MM.1S (cell line): ENCODE measurements at regions not wholly inside any gene's neighbourhood (a gene's known extent, or its start where the extent isn't known, plus 50 kb on each side); places are given as distances from the start of the nearest gene placed in this dataset.

Experiments
- DNase-seq: peaks from one replicate; pipeline ENCODE4 v3.0.0-alpha.2; 2015
- H2AFZ ChIP-seq: fragments of 300-600 bp; sonication (generic); 2 replicates; pipeline ENCODE4 v1.6.0; 2016; ENCODE audit warnings: antibody characterized with exemption, low read length
- H3F3A ChIP-seq: fragments of 300-600 bp; sonication (generic); 2 replicates; pipeline ENCODE4 v1.6.1; 2016; ENCODE audit warnings: mild to moderate bottlenecking, antibody characterized with exemption, low read length, moderate library complexity, mixed read lengths; ENCODE audit not compliant: insufficient read depth
- H3K27ac ChIP-seq: fragments of 300-600 bp; sonication (generic); 2 replicates; pipeline ENCODE4 v1.5.1; 2016; ENCODE audit warnings: mild to moderate bottlenecking, low read length
- H3K27me3 ChIP-seq: fragments of 300-600 bp; sonication (generic); replicated peaks from 2 replicates; pipeline ENCODE4 v1.6.0; 2016; ENCODE audit warnings: low read length; ENCODE audit not compliant: insufficient read depth
- H3K36me3 ChIP-seq: fragments of 300-600 bp; sonication (generic); replicated peaks from 2 replicates; pipeline ENCODE4 v1.6.1; 2016; ENCODE audit warnings: mild to moderate bottlenecking, low read length, mixed read lengths; ENCODE audit not compliant: insufficient read depth
- H3K4me1 ChIP-seq: fragments of 300-600 bp; sonication (generic); 2 replicates; pipeline ENCODE4 v1.6.1; 2016; ENCODE audit warnings: low read length, mixed read lengths
- H3K4me2 ChIP-seq: fragments of 300-600 bp; sonication (generic); 2 replicates; pipeline ENCODE4 v1.6.0; 2016; ENCODE audit warnings: low read depth, low read length
- H3K4me3 ChIP-seq: fragments of 300-600 bp; sonication (generic); 2 replicates; pipeline ENCODE4 v1.5.1; 2016; ENCODE audit warnings: low read length, mixed read lengths
- H3K79me2 ChIP-seq: fragments of 300-600 bp; sonication (generic); 2 replicates; pipeline ENCODE4 v1.6.1; 2016; ENCODE audit warnings: mixed run types, low read length, mixed read lengths
- H3K9ac ChIP-seq: fragments of 300-600 bp; sonication (generic); 2 replicates; pipeline ENCODE4 v1.6.1; 2016; ENCODE audit warnings: low read length, mixed read lengths
- H3K9me2 ChIP-seq: fragments of 300-600 bp; sonication (generic); replicated peaks from 2 replicates; pipeline ENCODE4 v1.6.1; 2016; ENCODE audit warnings: mild to moderate bottlenecking, low read length, mixed read lengths; ENCODE audit not compliant: insufficient read depth
- H3K9me3 ChIP-seq: fragments of 300-600 bp; sonication (generic); replicated peaks from 2 replicates; pipeline ENCODE4 v1.6.1; 2016; ENCODE audit warnings: mild to moderate bottlenecking, low read length, mixed read lengths; ENCODE audit not compliant: insufficient read depth
- H4K20me1 ChIP-seq: fragments of 300-600 bp; sonication (generic); 2 replicates; pipeline ENCODE4 v1.6.1; 2016; ENCODE audit warnings: mild to moderate bottlenecking, low read length, moderate library complexity, mixed read lengths; ENCODE audit not compliant: insufficient read depth
- CTCF ChIP-seq: fragments of 300-600 bp; sonication (generic); IDR thresholded peaks from 2 replicates; pipeline ENCODE4 v1.5.1; 2016; ENCODE audit warnings: antibody characterized with exemption, low read length, mixed read lengths
- EZH2 ChIP-seq: fragments of 300-600 bp; sonication (generic); optimal IDR thresholded peaks from 2 replicates; pipeline ENCODE3; 2017; ENCODE audit warnings: low read depth, mild to moderate bottlenecking, antibody characterized with exemption, low read length, mixed read lengths
- EZH2phosphoT487 ChIP-seq: fragments of 300-600 bp; sonication (generic); IDR thresholded peaks from 2 replicates; pipeline ENCODE4 v1.6.1; 2018; ENCODE audit warnings: antibody characterized with exemption, low read length

- Histone ChIP-seq H3K9me3 (no peaks in the 10 kb centered on the region), H3K4me2 (no peak overlapping the region), H3K27me3 (no peaks in the 10 kb centered on the region), H3F3A (no peaks in the 10 kb centered on the region), H3K4me3 (no peak overlapping the region), H3K79me2 (no peaks in the 10 kb centered on the region), H3K27ac (no peak overlapping the region), H3K36me3 (no peaks in the 10 kb centered on the region), H3K9ac (no peak overlapping the region), H3K4me1 (0 out of 2 replicates have a peak, but pooled peaks cover 5% of the 10 kb centered on the region), H3K9me2 (no peaks in the 10 kb centered on the region), H2AFZ (no peak overlapping the region), H4K20me1 (no peaks in the 10 kb centered on the region)
- no peak for DNase-seq
- TF ChIP-seq EZH2 (no peak), CTCF (no peak), EZH2phosphoT487 (no peak)
These were observed 380.0 kb upstream of the SOX9 start for GRCh38 chr17:71740866-71741265.

DNA sequence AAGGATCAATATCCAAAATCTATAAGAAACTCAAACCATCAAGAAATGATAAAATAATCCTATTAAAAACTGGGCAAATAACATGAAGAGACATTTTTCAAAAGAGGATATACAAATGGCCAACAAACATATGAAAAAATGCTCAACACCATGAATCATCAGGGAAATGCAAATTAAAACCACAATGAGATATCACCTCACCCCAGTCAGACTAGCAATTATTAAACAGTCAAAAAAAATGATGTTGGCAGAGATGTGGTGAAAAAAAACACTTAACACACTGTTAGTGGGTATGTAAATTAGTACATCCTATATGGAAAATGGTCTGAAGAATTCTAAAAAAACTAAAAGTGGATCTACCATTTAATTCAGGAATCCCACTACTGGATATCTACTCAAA is 379.0 kb upstream of the SOX9 start:
- Histone ChIP-seq H3K27ac (no peak overlapping the region), H3K9ac (no peak overlapping the region), H3K4me2 (no peak overlapping the region), H2AFZ (no peak overlapping the region), H3F3A (no peaks in the 10 kb centered on the region), H3K9me2 (no peaks in the 10 kb centered on the region), H3K4me1 (no peaks in the 10 kb centered on the region), H3K4me3 (no peak overlapping the region), H3K36me3 (no peaks in the 10 kb centered on the region), H3K9me3 (no peaks in the 10 kb centered on the region), H3K27me3 (no peaks in the 10 kb centered on the region), H3K79me2 (no peaks in the 10 kb centered on the region), H4K20me1 (no peaks in the 10 kb centered on the region)
- no peak for DNase-seq
- TF ChIP-seq CTCF (no peak), EZH2phosphoT487 (no peak), EZH2 (no peak)

DNA sequence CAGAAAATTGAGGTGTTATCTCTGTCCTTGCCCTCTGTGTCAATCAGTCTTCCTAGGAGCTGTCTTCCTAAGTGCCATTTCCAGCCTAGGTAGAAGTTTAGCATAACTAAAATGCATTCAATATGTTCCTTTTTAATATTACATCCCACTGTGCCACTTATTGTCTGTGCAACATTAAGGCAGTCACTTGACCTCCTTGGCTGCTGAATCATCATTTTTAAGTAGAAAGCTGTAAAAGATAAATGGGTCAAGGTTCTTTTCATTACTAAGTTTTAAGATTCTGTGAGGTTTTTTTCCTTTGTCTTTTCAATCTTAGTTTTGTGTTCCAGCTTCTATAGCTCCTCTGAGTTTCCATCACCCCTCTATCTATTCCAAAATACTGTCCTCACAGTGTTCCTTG is 371.9 kb upstream of the SOX9 start:
- H3K79me2 ChIP-seq = no peaks in the 10 kb centered on the region
- no peak overlapping the region for H3K4me3 ChIP-seq
- no peaks in the 10 kb centered on the region for H3K36me3 ChIP-seq
- TF ChIP-seq EZH2phosphoT487 = no peak
- no peaks in the 10 kb centered on the region for H3K27me3 ChIP-seq
- no peak overlapping the region for H3K27ac ChIP-seq
- no peaks in the 10 kb centered on the region for H3K9me3 ChIP-seq
- H3K4me2 ChIP-seq = no peak overlapping the region
- no peak for DNase-seq
- no peaks in the 10 kb centered on the region for H3K9me2 ChIP-seq
- H3K4me1 ChIP-seq = no peaks in the 10 kb centered on the region
- H3F3A ChIP-seq = no peaks in the 10 kb centered on the region
- H2AFZ ChIP-seq = no peak overlapping the region
- no peaks in the 10 kb centered on the region for H4K20me1 ChIP-seq
- no peak overlapping the region for H3K9ac ChIP-seq

DNA sequence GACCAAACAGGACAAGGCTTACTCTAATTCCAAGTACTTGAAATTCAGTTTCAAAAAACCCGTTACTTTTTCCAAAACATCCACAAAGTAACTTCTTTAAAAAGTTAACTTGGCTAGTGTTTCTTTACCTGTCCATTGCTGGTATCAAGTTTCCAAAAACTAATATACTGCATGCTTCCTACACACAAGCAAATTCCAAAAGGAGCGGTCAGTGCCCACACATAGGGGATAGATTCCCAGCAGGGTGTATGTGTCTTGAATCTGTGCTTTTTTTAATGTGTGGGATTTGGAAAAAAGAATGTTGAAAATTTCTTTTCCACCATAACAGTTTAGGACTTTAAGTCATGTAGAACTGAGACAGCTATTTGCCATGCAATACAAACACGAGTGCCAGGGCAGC is 367.8 kb upstream of the SOX9 start:
- no peak for DNase-seq
- no peak overlapping the region for H3K4me2 ChIP-seq
- no peaks in the 10 kb centered on the region for H3K9me3 ChIP-seq

More for the DNA sequence above, 367.8 kb upstream of the SOX9 start:
- Histone ChIP-seq H3K9ac (no peak overlapping the region), H3F3A (no peaks in the 10 kb centered on the region), H3K9me2 (no peaks in the 10 kb centered on the region), H3K27me3 (no peaks in the 10 kb centered on the region), H2AFZ (no peak overlapping the region), H3K79me2 (no peaks in the 10 kb centered on the region), H4K20me1 (no peaks in the 10 kb centered on the region), H3K4me1 (no peaks in the 10 kb centered on the region), H3K27ac (no peak overlapping the region), H3K36me3 (no peaks in the 10 kb centered on the region), H3K4me3 (no peak overlapping the region)
- TF ChIP-seq CTCF = no peak
- no peak for TF ChIP-seq EZH2
- TF ChIP-seq EZH2phosphoT487 = no peak
